Common myeloid progenitor, CD34-positive (primary cell): ENCODE measurements at regions not wholly inside any gene's neighbourhood (a gene's known extent, or its start where the extent isn't known, plus 50 kb on each side); places are given as distances from the start of the nearest gene placed in this dataset.

Source experiments
- CTCF ChIA-PET: fragments of 350-600 bp; sonication (Branson Sonifier 250); formaldehyde crosslinking; loops from one replicate; lab custom pipeline; 2021; ENCODE audit warnings: antibody characterized with exemption; lab: Charles Lee
- POLR2A ChIA-PET: fragments of 350-600 bp; sonication (Branson Sonifier 250); formaldehyde crosslinking; loops from one replicate; lab custom pipeline; 2021; ENCODE audit warnings: antibody characterized with exemption; lab: Charles Lee
- DNase-seq, 3 donors: peaks; one replicate each; pipeline versions ENCODE4 v3.0.0 to v3.0.0-alpha.2; 2013
- H3K27ac ChIP-seq, 2 experiments: 1 replicate in 1 of 2; 2 replicates in 1 of 2; pipeline ENCODE4 v1.7.0; 2013; ENCODE audit warnings: inconsistent platforms in 2 of 2, low read length in 2 of 2, mild to moderate bottlenecking in 2 of 2, low read depth in 1 of 2, moderate library complexity in 1 of 2; ENCODE audit not compliant: severe bottlenecking in 2 of 2, insufficient read depth in 1 of 2, poor library complexity in 1 of 2
- H3K27me3 ChIP-seq, 5 experiments: replicated peaks in 2 of 5; 1 replicate in 3 of 5; 2 replicates in 2 of 5; pipeline versions ENCODE4 v1.6.1 to v1.7.0; 2013; ENCODE audit warnings: low read length in 4 of 5, mild to moderate bottlenecking in 2 of 5, moderate library complexity in 2 of 5, inconsistent platforms in 1 of 5; ENCODE audit not compliant: insufficient read depth in 5 of 5, control insufficient read depth in 4 of 5
- H3K36me3 ChIP-seq, 4 experiments: 1 replicate in 2 of 4; 2 replicates in 2 of 4; pipeline versions ENCODE4 v1.6.1 to v1.7.0; 2013; ENCODE audit warnings: low read length in 3 of 4, control low read depth in 1 of 4, mild to moderate bottlenecking in 1 of 4; ENCODE audit not compliant: control insufficient read depth in 4 of 4, insufficient read depth in 4 of 4
- H3K4me1 ChIP-seq, 4 experiments: 1 replicate in 3 of 4; 2 replicates in 1 of 4; pipeline versions ENCODE4 v1.6.1 to v1.7.1; 2013; ENCODE audit warnings: low read length in 3 of 4, mild to moderate bottlenecking in 3 of 4, control low read depth in 1 of 4, inconsistent platforms in 1 of 4, moderate library complexity in 1 of 4; ENCODE audit not compliant: control insufficient read depth in 4 of 4, insufficient read depth in 4 of 4; ENCODE audit errors: control extremely low read depth in 1 of 4
- H3K4me3 ChIP-seq, 7 experiments: 1 replicate in 4 of 7; 2 replicates in 3 of 7; pipeline versions ENCODE4 v1.5.1 to v1.7.0; 2013; ENCODE audit warnings: mild to moderate bottlenecking in 7 of 7, low read length in 6 of 7, moderate library complexity in 6 of 7, inconsistent platforms in 2 of 7, low read depth in 2 of 7, control low read depth in 1 of 7; ENCODE audit not compliant: insufficient read depth in 4 of 7, control insufficient read depth in 1 of 7; ENCODE audit errors: extremely low read depth in 1 of 7
- H3K9me3 ChIP-seq, 5 experiments: 1 replicate in 4 of 5; 2 replicates in 1 of 5; pipeline versions ENCODE4 v1.6.1 to v1.7.1; 2013; ENCODE audit warnings: low read length in 4 of 5, mild to moderate bottlenecking in 2 of 5, inconsistent platforms in 1 of 5, low read depth in 1 of 5, moderate library complexity in 1 of 5; ENCODE audit not compliant: control insufficient read depth in 4 of 5, insufficient read depth in 2 of 5; ENCODE audit errors: control extremely low read depth in 1 of 5
- WGBS: methylation state at CpG from one replicate; pipeline ENCODE4 v1.1.5; 2013; ENCODE audit not compliant: insufficient coverage; 5-methylcytosine and 5-hydroxymethylcytosine counted together

- Histone ChIP-seq H3K9me3 (peaks cover 0 to 31% (median 9%) of the 10 kb centered on the region in 5 experiments), H3K4me1 (peaks cover 0 to 4% (median 1%) of the 10 kb centered on the region in 4 experiments), H3K27ac (no peak overlapping the region), H3K36me3 (no peaks in the 10 kb centered on the region), H3K4me3 (no peak overlapping the region), H3K27me3 (peaks cover 0 to 55% (median 23%) of the 10 kb centered on the region in 5 experiments)
- WGBS, result 100% methylated on average over 2 of the region's 2 CpGs
- ChIA-PET CTCF (no interaction called here), POLR2A (no interaction called here)
- DNase-seq, result no peak
These were observed 141.6 kb upstream of the IL12B start for GRCh38 chr5:159471904-159472303.

- POLR2A ChIA-PET, result no interaction called here
- CTCF ChIA-PET, result interaction anchor here (1.5 kb wide), 1 partner anchor 27 kb away, joined by 3 read pairs; no protein-coding TSS in a partner anchor
- no peak overlapping the region for H3K27ac ChIP-seq
These were observed 144.7 kb upstream of the IL12B start for GRCh38 chr5:159475026-159475425.

GRCh38 chr5:159478950-159479349 is 148.7 kb upstream of the IL12B start:
- CTCF ChIA-PET, result no interaction called here
- POLR2A ChIA-PET, result no interaction called here
- no peak overlapping the region for H3K27ac ChIP-seq
- peaks cover 0 to 4% (median 1%) of the 10 kb centered on the region in 4 experiments for H3K4me1 ChIP-seq
- 100% methylated on average over 1 of the region's 1 CpG for WGBS
- peaks cover 0 to 22% (median 9%) of the 10 kb centered on the region in 5 experiments for H3K9me3 ChIP-seq
- peak in 2 of 3 donors; percentile 33 to 34 for DNase-seq
- peaks cover 0 to 7% (median 4%) of the 10 kb centered on the region in 5 experiments for H3K27me3 ChIP-seq
- no peak overlapping the region for H3K4me3 ChIP-seq
- no peaks in the 10 kb centered on the region for H3K36me3 ChIP-seq

More at GRCh38 chr5:159475026-159475425, 144.7 kb upstream of the IL12B start:
- peak in 1 of 3 donors; percentile 11 for DNase-seq
- Histone ChIP-seq H3K27me3 (peaks cover 0 to 32% (median 13%) of the 10 kb centered on the region in 5 experiments), H3K4me1 (peaks cover 0 to 4% (median 1%) of the 10 kb centered on the region in 4 experiments), H3K9me3 (peaks cover 0 to 31% (median 9%) of the 10 kb centered on the region in 5 experiments), H3K4me3 (no peak overlapping the region), H3K36me3 (no peaks in the 10 kb centered on the region)

- no peaks in the 10 kb centered on the region for H3K36me3 ChIP-seq
- no peak overlapping the region for H3K4me3 ChIP-seq
- peaks cover 0 to 5% (median 2%) of the 10 kb centered on the region in 5 experiments for H3K9me3 ChIP-seq
These were observed 150.6 kb upstream of the IL12B start for GRCh38 chr5:159480849-159481248.

GRCh38 chr5:159481751-159482150 is 151.5 kb upstream of the IL12B start:
- DNase-seq, result no peak
- H3K9me3 ChIP-seq, result no peaks in the 10 kb centered on the region
- no peaks in the 10 kb centered on the region for H3K36me3 ChIP-seq
- ChIA-PET POLR2A (no interaction called here), CTCF (interaction anchor here (0.9 kb wide), 1 partner anchor 15 kb away, joined by 3 read pairs; no protein-coding TSS in a partner anchor)
- H3K4me1 ChIP-seq, result peaks cover 0 to 4% (median 1%) of the 10 kb centered on the region in 4 experiments
- H3K27me3 ChIP-seq, result peaks cover 0 to 8% (median 2%) of the 10 kb centered on the region in 5 experiments
- no peak overlapping the region for H3K27ac ChIP-seq
- H3K4me3 ChIP-seq, result no peak overlapping the region
- WGBS, result 100% methylated on average over 1 of the region's 1 CpG

More at GRCh38 chr5:159480849-159481248, 150.6 kb upstream of the IL12B start:
- ChIA-PET POLR2A (no interaction called here), CTCF (no interaction called here)
- Histone ChIP-seq H3K27ac (no peak overlapping the region), H3K27me3 (peaks cover 0 to 8% (median 2%) of the 10 kb centered on the region in 5 experiments), H3K4me1 (peaks cover 0 to 4% (median 1%) of the 10 kb centered on the region in 4 experiments)
- WGBS, result 100% methylated on average over 2 of the region's 2 CpGs
- DNase-seq, result no peak

GRCh38 chr5:159486836-159487235 is 156.5 kb upstream of the IL12B start:
- no peak for DNase-seq
- ChIA-PET CTCF (no interaction called here), POLR2A (interaction anchor here (0.6 kb wide), 1 partner anchor 9 kb away, joined by 3 read pairs; no protein-coding TSS in a partner anchor)
- Histone ChIP-seq H3K36me3 (no peaks in the 10 kb centered on the region), H3K27ac (no peak overlapping the region), H3K4me1 (no peaks in the 10 kb centered on the region), H3K27me3 (peaks cover 0 to 3% (median 0%) of the 10 kb centered on the region in 5 experiments), H3K4me3 (no peak overlapping the region), H3K9me3 (peaks cover 0 to 2% (median 0%) of the 10 kb centered on the region in 5 experiments)
- 100% methylated on average over 2 of the region's 3 CpGs for WGBS

- peaks cover 0 to 6% (median 0%) of the 10 kb centered on the region in 5 experiments for H3K27me3 ChIP-seq
- peaks cover 0 to 2% (median 0%) of the 10 kb centered on the region in 5 experiments for H3K9me3 ChIP-seq
- DNase-seq, result no peak
- H3K36me3 ChIP-seq, result no peaks in the 10 kb centered on the region
- H3K27ac ChIP-seq, result no peak overlapping the region
- WGBS, result 100% methylated on average over 2 of the region's 4 CpGs
- ChIA-PET CTCF (no interaction called here), POLR2A (no interaction called here)
- H3K4me3 ChIP-seq, result no peak overlapping the region
- no peaks in the 10 kb centered on the region for H3K4me1 ChIP-seq
These were observed 158.2 kb upstream of the IL12B start for GRCh38 chr5:159488516-159488915.
